Mesenchymal stem cell (in vitro differentiated cells and primary cell): ENCODE measurements at regions not wholly inside any gene's neighbourhood (a gene's known extent, or its start where the extent isn't known, plus 50 kb on each side); places are given as distances from the start of the nearest gene placed in this dataset.

Source experiments
- DNase-seq: peaks from one replicate; pipeline ENCODE4 v3.0.0-alpha.2; 2013
- H2AFZ ChIP-seq: one replicate; pipeline ENCODE4 v1.6.1; 2013; ENCODE audit warnings: low read depth, mild to moderate bottlenecking, control low read depth, inconsistent platforms, low read length, moderate library complexity
- H2AK5ac ChIP-seq: 2 replicates; pipeline ENCODE4 v1.6.1; 2013; ENCODE audit warnings: low read length, moderate library complexity, mild to moderate bottlenecking, inconsistent platforms; ENCODE audit not compliant: severe bottlenecking
- H2BK120ac ChIP-seq: one replicate; pipeline ENCODE4 v1.6.1; 2013; ENCODE audit warnings: low read depth, mild to moderate bottlenecking, inconsistent platforms, low read length, moderate library complexity
- H2BK12ac ChIP-seq, 2 experiments: one replicate each; pipeline ENCODE4 v1.6.1; 2013; ENCODE audit warnings: inconsistent platforms in 2 of 2, low read length in 2 of 2, mild to moderate bottlenecking in 2 of 2, moderate library complexity in 2 of 2, control low read depth in 1 of 2
- H2BK15ac ChIP-seq: one replicate; pipeline ENCODE4 v1.6.1; 2013; ENCODE audit warnings: mild to moderate bottlenecking, low read depth, inconsistent platforms; ENCODE audit not compliant: poor library complexity, severe bottlenecking
- H2BK5ac ChIP-seq: 2 replicates; pipeline ENCODE4 v1.6.1; 2013; ENCODE audit warnings: low read depth, mild to moderate bottlenecking, low read length, control low read depth, inconsistent platforms; ENCODE audit not compliant: poor library complexity, severe bottlenecking
- H3K14ac ChIP-seq, 2 experiments: one replicate each; pipeline ENCODE4 v1.6.1; 2013; ENCODE audit warnings: inconsistent platforms in 2 of 2, low read length in 2 of 2, control low read depth in 1 of 2, mild to moderate bottlenecking in 1 of 2, moderate library complexity in 1 of 2
- H3K18ac ChIP-seq, 2 experiments: one replicate each; pipeline ENCODE4 v1.6.1; 2013; ENCODE audit warnings: inconsistent platforms in 2 of 2, low read length in 2 of 2, control low read depth in 1 of 2, low read depth in 1 of 2, mild to moderate bottlenecking in 1 of 2
- H3K23ac ChIP-seq, 2 experiments: one replicate each; pipeline ENCODE4 v1.6.1; 2013; ENCODE audit warnings: inconsistent platforms in 2 of 2, low read length in 2 of 2, mild to moderate bottlenecking in 2 of 2, moderate library complexity in 2 of 2, control low read depth in 1 of 2
- H3K27ac ChIP-seq: 2 replicates; pipeline ENCODE4 v1.5.1; 2013; ENCODE audit warnings: mild to moderate bottlenecking, moderate library complexity, low read length, control low read depth, inconsistent platforms; ENCODE audit not compliant: poor library complexity, severe bottlenecking
- H3K27me3 ChIP-seq, 2 experiments: 2 replicates each; pipeline versions ENCODE4 v1.6.1 to v1.7.0; 2013; ENCODE audit warnings: low read length in 2 of 2, mild to moderate bottlenecking in 2 of 2, moderate library complexity in 2 of 2, control low read depth in 1 of 2, inconsistent platforms in 1 of 2; ENCODE audit not compliant: control insufficient read depth in 1 of 2, insufficient read depth in 1 of 2
- H3K36me3 ChIP-seq, 2 experiments: 2 replicates each; pipeline versions ENCODE4 v1.6.1 to v1.7.0; 2013; ENCODE audit warnings: low read length in 2 of 2, control low read depth in 1 of 2, inconsistent platforms in 1 of 2, low read depth in 1 of 2, mild to moderate bottlenecking in 1 of 2; ENCODE audit not compliant: insufficient read depth in 2 of 2, control insufficient read depth in 1 of 2
- H3K4ac ChIP-seq, 2 experiments: one replicate each; pipeline ENCODE4 v1.6.1; 2013; ENCODE audit warnings: inconsistent platforms in 2 of 2, low read length in 2 of 2, mild to moderate bottlenecking in 2 of 2, moderate library complexity in 2 of 2, control low read depth in 1 of 2, low read depth in 1 of 2
- H3K4me1 ChIP-seq: 2 replicates; pipeline ENCODE4 v1.6.1; 2013; ENCODE audit warnings: low read depth, low read length, control low read depth; ENCODE audit not compliant: control insufficient read depth, insufficient read depth
- H3K4me2 ChIP-seq: 2 replicates; pipeline ENCODE4 v1.6.1; 2013; ENCODE audit warnings: low read length, mild to moderate bottlenecking, inconsistent platforms; ENCODE audit not compliant: poor library complexity, severe bottlenecking
- H3K4me3 ChIP-seq, 2 experiments: 2 replicates each; pipeline versions ENCODE4 v1.5.1 to v1.7.0; 2013; ENCODE audit warnings: low read length in 2 of 2, mild to moderate bottlenecking in 2 of 2, control low read depth in 1 of 2, low read depth in 1 of 2; ENCODE audit not compliant: insufficient read depth in 1 of 2
- H3K79me1 ChIP-seq: replicated peaks from 2 replicates; pipeline ENCODE4 v1.6.1; 2013; ENCODE audit warnings: mild to moderate bottlenecking, control low read depth, low read length, inconsistent platforms; ENCODE audit not compliant: poor library complexity, severe bottlenecking
- H3K9ac ChIP-seq: 2 replicates; pipeline ENCODE4 v1.7.0; 2013; ENCODE audit warnings: mild to moderate bottlenecking, low read length, moderate library complexity
- H3K9me3 ChIP-seq: 2 replicates; pipeline ENCODE4 v1.7.0; 2013; ENCODE audit warnings: mild to moderate bottlenecking, low read length; ENCODE audit not compliant: control insufficient read depth
- H4K8ac ChIP-seq: one replicate; pipeline ENCODE4 v1.6.1; 2013; ENCODE audit warnings: inconsistent platforms, mild to moderate bottlenecking, low read length, moderate library complexity
- H4K91ac ChIP-seq: one replicate; pipeline ENCODE4 v1.6.1; 2013; ENCODE audit warnings: mild to moderate bottlenecking, low read length, inconsistent platforms
- WGBS: methylation state at CpG from one replicate; pipeline ENCODE4 v1.1.7; 2013; ENCODE audit warnings: mixed read lengths; 5-methylcytosine and 5-hydroxymethylcytosine counted together

DNA sequence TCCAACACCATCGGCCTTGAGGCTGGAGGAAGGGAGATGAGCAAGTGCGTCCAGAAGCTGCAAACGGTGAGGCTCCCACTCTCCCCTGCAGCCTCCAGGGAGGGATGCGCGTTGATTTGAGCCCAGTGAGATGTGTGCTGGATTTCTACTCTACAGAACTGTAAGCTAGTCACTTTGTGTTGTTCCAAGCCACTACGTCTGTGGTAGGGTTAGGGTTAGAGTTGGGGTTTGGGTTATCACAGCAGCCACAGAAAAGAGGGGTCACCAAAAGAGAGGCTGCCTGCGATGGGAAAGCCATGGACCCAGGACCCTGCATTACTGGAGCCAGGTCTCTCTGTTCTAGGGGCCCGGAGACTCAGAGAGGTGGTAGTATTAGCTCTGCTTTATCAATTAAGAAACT, 94.5 kb downstream of the KCNF1 start:
- Histone ChIP-seq H2AFZ (no peak overlapping the region), H2AK5ac (no peak overlapping the region), H2BK5ac (no peak overlapping the region), H3K79me1 (no peaks in the 10 kb centered on the region), H2BK120ac (no peak overlapping the region), H3K18ac (no peak overlapping the region), H3K4ac (no peak overlapping the region), H3K14ac (no peak overlapping the region), H3K4me1 (no peaks in the 10 kb centered on the region), H4K91ac (no peak overlapping the region), H2BK15ac (no peak overlapping the region), H3K4me3 (no peak overlapping the region), H3K36me3 (no peaks in the 10 kb centered on the region), H3K27ac (no peak overlapping the region), H3K23ac (no peak overlapping the region), H3K9me3 (peaks cover 12% of the 10 kb centered on the region), H3K9ac (no peak overlapping the region), H2BK12ac (no peak overlapping the region), H3K27me3 (peaks cover 5 to 37% of the 10 kb centered on the region in 2 experiments), H3K4me2 (no peak overlapping the region), H4K8ac (no peak overlapping the region)
- no peak for DNase-seq
- 98% methylated on average over 8 of the region's 8 CpGs for WGBS

DNA sequence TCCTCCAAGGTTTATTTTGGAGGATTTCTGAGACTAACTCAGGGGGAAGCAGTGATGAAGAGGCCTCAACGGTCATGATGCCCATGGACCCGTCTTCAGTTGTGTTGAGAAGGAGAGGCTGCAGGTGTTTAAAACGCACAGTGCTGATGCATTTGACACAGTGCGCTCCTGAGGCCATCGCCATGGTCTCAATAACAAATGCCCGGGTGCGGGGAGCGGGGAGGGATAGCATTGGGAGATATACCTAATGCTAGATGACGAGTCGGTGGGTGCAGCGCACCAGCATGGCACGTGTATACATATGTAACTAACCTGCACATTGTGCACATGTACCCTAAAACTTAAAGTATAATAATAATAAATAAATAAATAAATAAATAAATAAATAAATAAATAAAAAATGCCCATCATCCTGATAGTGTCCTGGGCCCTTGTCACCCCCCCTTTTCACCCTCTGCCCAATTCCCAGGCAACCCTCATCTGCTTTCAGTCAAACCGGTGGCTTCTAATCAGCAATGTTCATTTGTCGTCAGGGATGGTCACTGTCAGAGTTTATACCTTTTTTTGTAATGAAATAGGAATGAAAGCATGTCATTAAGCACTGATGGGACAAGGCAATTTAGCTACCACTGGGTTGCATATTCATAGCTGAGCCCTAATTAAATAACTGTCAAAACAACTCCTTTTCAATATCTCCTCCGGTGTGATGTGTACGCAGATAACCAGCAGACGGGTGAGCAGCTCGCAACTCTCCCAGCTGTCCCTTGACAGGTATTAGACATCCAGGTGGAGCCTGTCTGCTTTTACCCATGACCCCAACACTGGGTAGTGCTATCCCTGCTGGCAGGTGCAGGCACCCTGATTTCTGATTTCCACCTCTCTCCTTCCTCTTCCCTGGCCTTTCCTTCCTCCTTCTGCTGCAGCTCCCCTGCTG, 95.9 kb downstream of the KCNF1 start:
- no peak overlapping the region for H3K4me3 ChIP-seq
- WGBS: 86% methylated on average over 9 of the region's 18 CpGs
- no peak for DNase-seq
- H3K27me3 ChIP-seq: peaks cover 1 to 35% of the 10 kb centered on the region in 2 experiments
- H3K23ac ChIP-seq: no peak overlapping the region
- H3K4ac ChIP-seq: no peak overlapping the region
- H3K27ac ChIP-seq: no peak overlapping the region
- peaks cover 17% of the 10 kb centered on the region for H3K9me3 ChIP-seq
- no peak overlapping the region for H2BK15ac ChIP-seq
- H3K9ac ChIP-seq: no peak overlapping the region
- H2AFZ ChIP-seq: no peak overlapping the region
- no peak overlapping the region for H2BK12ac ChIP-seq
- no peak overlapping the region for H4K8ac ChIP-seq
- no peak overlapping the region for H3K18ac ChIP-seq
- H2AK5ac ChIP-seq: no peak overlapping the region
- H3K4me1 ChIP-seq: no peaks in the 10 kb centered on the region
- H3K4me2 ChIP-seq: no peak overlapping the region
- no peaks in the 10 kb centered on the region for H3K79me1 ChIP-seq
- H4K91ac ChIP-seq: no peak overlapping the region
- H3K14ac ChIP-seq: no peak overlapping the region
- no peak overlapping the region for H2BK120ac ChIP-seq
- no peaks in the 10 kb centered on the region for H3K36me3 ChIP-seq
- H2BK5ac ChIP-seq: no peak overlapping the region

DNA sequence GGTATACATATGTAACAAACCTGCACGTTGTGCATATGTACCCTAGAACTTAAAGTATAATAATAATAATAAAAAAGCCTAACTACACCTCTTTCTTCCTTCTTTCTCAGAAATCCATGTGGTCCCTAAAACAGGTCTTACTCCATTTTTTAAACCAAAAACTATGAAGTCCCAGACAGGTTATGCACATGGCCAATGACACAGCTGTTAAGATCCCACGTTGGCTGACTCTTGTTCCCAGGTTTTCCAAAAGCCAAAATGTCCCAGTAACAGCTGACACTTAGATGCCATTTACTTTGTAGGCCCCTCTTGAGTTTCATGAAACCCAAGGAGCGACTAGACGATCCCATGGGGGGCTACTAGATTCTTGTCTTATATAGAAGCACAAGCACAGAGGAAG, 97.0 kb downstream of the KCNF1 start:
- 95% methylated on average over 4 of the region's 4 CpGs for WGBS
- H2AK5ac ChIP-seq: no peak overlapping the region
- no peak overlapping the region for H3K18ac ChIP-seq
- peaks cover 0 to 31% of the 10 kb centered on the region in 2 experiments for H3K27me3 ChIP-seq
- no peak overlapping the region for H3K14ac ChIP-seq
- H3K4me3 ChIP-seq: no peak overlapping the region
- H3K4me1 ChIP-seq: no peaks in the 10 kb centered on the region
- no peak overlapping the region for H3K4me2 ChIP-seq
- no peak overlapping the region for H2BK12ac ChIP-seq
- H2AFZ ChIP-seq: no peak overlapping the region
- H3K79me1 ChIP-seq: no peaks in the 10 kb centered on the region
- H3K23ac ChIP-seq: no peak overlapping the region
- H3K9ac ChIP-seq: no peak overlapping the region
- H3K36me3 ChIP-seq: no peaks in the 10 kb centered on the region
- H4K91ac ChIP-seq: no peak overlapping the region
- peaks cover 17% of the 10 kb centered on the region for H3K9me3 ChIP-seq
- DNase-seq: no peak
- H3K4ac ChIP-seq: no peak overlapping the region
- no peak overlapping the region for H2BK15ac ChIP-seq
- H3K27ac ChIP-seq: no peak overlapping the region
- no peak overlapping the region for H2BK5ac ChIP-seq
- no peak overlapping the region for H4K8ac ChIP-seq
- no peak overlapping the region for H2BK120ac ChIP-seq

DNA sequence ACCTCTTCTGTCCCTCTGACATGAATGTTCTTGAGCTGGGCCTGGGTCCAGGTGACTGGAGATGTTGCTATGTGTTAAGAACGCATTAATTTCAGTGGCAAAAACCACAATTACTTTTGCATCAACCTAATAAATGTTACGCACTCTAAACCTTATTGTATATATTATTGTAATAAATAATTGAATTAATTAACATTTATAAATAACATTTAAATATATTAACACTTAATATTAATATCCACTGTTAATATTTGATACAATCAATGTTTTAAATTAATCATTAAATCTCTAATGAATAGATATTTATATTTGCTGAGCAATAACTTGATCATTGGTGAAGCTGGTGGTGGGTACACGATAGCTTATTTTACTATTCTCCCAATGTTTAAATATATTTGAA, 97.4 kb downstream of the KCNF1 start:
- Histone ChIP-seq H2BK120ac (no peak overlapping the region), H4K8ac (no peak overlapping the region), H2BK15ac (no peak overlapping the region), H3K27me3 (peaks cover 0 to 32% of the 10 kb centered on the region in 2 experiments), H2BK5ac (no peak overlapping the region), H3K36me3 (no peaks in the 10 kb centered on the region), H3K18ac (no peak overlapping the region), H3K4me2 (no peak overlapping the region), H3K4me3 (no peak overlapping the region), H3K9ac (no peak overlapping the region), H4K91ac (no peak overlapping the region), H3K23ac (no peak overlapping the region), H3K9me3 (peaks cover 17% of the 10 kb centered on the region), H3K79me1 (no peaks in the 10 kb centered on the region), H3K4me1 (no peaks in the 10 kb centered on the region), H3K4ac (no peak overlapping the region), H2AFZ (no peak overlapping the region), H3K27ac (no peak overlapping the region), H2AK5ac (no peak overlapping the region), H2BK12ac (no peak overlapping the region), H3K14ac (no peak overlapping the region)
- no CpG with 5 or more reads among the region's 3 CpGs for WGBS
- no peak for DNase-seq
